H1 (cell line): ENCODE measurements at regions not wholly inside any gene's neighbourhood (a gene's known extent, or its start where the extent isn't known, plus 50 kb on each side); places are given as distances from the start of the nearest gene placed in this dataset.

Experiments
- CTCF ChIA-PET: fragments of 300-600 bp; sonication (Branson Sonifier 250); formaldehyde crosslinking; loops from one replicate; lab custom pipeline; 2021; ENCODE audit not compliant: partially characterized antibody; lab: Charles Lee
- POLR2A ChIA-PET: fragments of 300-600 bp; sonication (Branson Sonifier 250); formaldehyde crosslinking; loops from one replicate; lab custom pipeline; 2021; ENCODE audit warnings: inconsistent platforms; ENCODE audit not compliant: partially characterized antibody; lab: Charles Lee
- DNase-seq, 2 experiments: peaks; one replicate each; pipeline versions ENCODE4 v3.0.0 to v3.0.0-alpha.2; 2010 to 2022; ENCODE audit warnings: low spot score in 2 of 2, low read depth in 1 of 2, mixed read lengths in 1 of 2
- FAIRE-seq: peaks from 2 replicates; lab custom pipeline; 2011; peaks lifted over from hg19 to GRCh38; lab: Jason Lieb, UNC
- H2AFZ ChIP-seq: 2 replicates; pipeline ENCODE4 v1.8.1; 2012; ENCODE audit warnings: low read length, inconsistent platforms
- H2AK5ac ChIP-seq: 2 replicates; pipeline ENCODE4 v1.6.1; 2013; ENCODE audit warnings: low read depth, low read length
- H2BK120ac ChIP-seq: replicated peaks from 2 replicates; pipeline ENCODE3; 2013; ENCODE audit warnings: low read depth, low read length, inconsistent platforms
- H2BK12ac ChIP-seq: 2 replicates; pipeline ENCODE4 v1.6.1; 2013; ENCODE audit warnings: low read depth, low read length
- H2BK15ac ChIP-seq: 2 replicates; pipeline ENCODE4 v1.6.1; 2013; ENCODE audit warnings: low read length
- H2BK20ac ChIP-seq: 2 replicates; pipeline ENCODE4 v1.6.1; 2013; ENCODE audit warnings: low read length
- H2BK5ac ChIP-seq: 2 replicates; pipeline ENCODE4 v1.6.1; 2013; ENCODE audit warnings: low read depth, low read length
- H3K14ac ChIP-seq: 2 replicates; pipeline ENCODE4 v1.6.1; 2013; ENCODE audit warnings: inconsistent platforms; ENCODE audit not compliant: insufficient read length
- H3K18ac ChIP-seq: 2 replicates; pipeline ENCODE4 v1.6.1; 2013; ENCODE audit warnings: low read length; ENCODE audit errors: extremely low read depth
- H3K23ac ChIP-seq: 2 replicates; pipeline ENCODE4 v1.6.1; 2013; ENCODE audit warnings: inconsistent platforms; ENCODE audit not compliant: insufficient read length
- H3K23me2 ChIP-seq: 2 replicates; pipeline ENCODE4 v1.6.1; 2013; ENCODE audit warnings: low read depth, low read length
- H3K27ac ChIP-seq: 2 replicates; pipeline ENCODE4 v1.6.1; 2011; ENCODE audit warnings: low read depth, low read length, inconsistent platforms
- H3K27me3 ChIP-seq, 4 experiments: replicated peaks in 1 of 4; 1 replicate in 1 of 4; 2 replicates in 3 of 4; pipeline versions ENCODE4 v1.6.1 to v1.8.1; 2011 to 2013; ENCODE audit warnings: low read length in 3 of 4, mild to moderate bottlenecking in 3 of 4, inconsistent platforms in 2 of 4, mixed read lengths in 2 of 4, moderate library complexity in 1 of 4; ENCODE audit not compliant: control insufficient read depth in 3 of 4, insufficient read depth in 3 of 4; ENCODE audit errors: extremely low read depth in 1 of 4
- H3K36me3 ChIP-seq, 4 experiments: 2 replicates each; pipeline versions ENCODE4 v1.6.1 to v1.8.1; 2011 to 2013; ENCODE audit warnings: mild to moderate bottlenecking in 4 of 4, low read length in 3 of 4, moderate library complexity in 2 of 4, control low read depth in 1 of 4, inconsistent platforms in 1 of 4; ENCODE audit not compliant: insufficient read depth in 4 of 4, control insufficient read depth in 2 of 4
- H3K4ac ChIP-seq: replicated peaks from 2 replicates; pipeline ENCODE3; 2013; ENCODE audit warnings: low read length, low read depth, mixed read lengths, inconsistent platforms; ENCODE audit not compliant: insufficient read length
- H3K4me1 ChIP-seq, 4 experiments: replicated peaks in 1 of 4; 1 replicate in 1 of 4; 2 replicates in 3 of 4; pipeline versions ENCODE4 v1.6.1 to v1.8.1; 2011 to 2013; ENCODE audit warnings: low read length in 3 of 4, inconsistent platforms in 2 of 4, mixed read lengths in 1 of 4; ENCODE audit not compliant: insufficient read depth in 4 of 4, control insufficient read depth in 3 of 4
- H3K4me2 ChIP-seq, 2 experiments: 2 replicates each; pipeline versions ENCODE4 v1.6.1 to v1.8.1; 2011 to 2013; ENCODE audit warnings: low read depth in 2 of 2, low read length in 2 of 2, control low read depth in 1 of 2, inconsistent platforms in 1 of 2, mild to moderate bottlenecking in 1 of 2; ENCODE audit not compliant: insufficient read depth in 1 of 2
- H3K4me3 ChIP-seq, 4 experiments: fragments of 200-600, 300-600 bp in 1 of 4; sonication (generic), shearing (Covaris generic), sonication (Bioruptor Twin) in 1 of 4; 2 replicates each; pipeline versions ENCODE4 v1.5.1 to v1.8.1; 2011 to 2016; ENCODE audit warnings: low read length in 4 of 4, low read depth in 3 of 4, control low read depth in 2 of 4, inconsistent platforms in 2 of 4, mild to moderate bottlenecking in 2 of 4, mixed read lengths in 1 of 4, moderate library complexity in 1 of 4; ENCODE audit not compliant: insufficient read depth in 2 of 4; ENCODE audit errors: extremely low read depth in 1 of 4
- H3K56ac ChIP-seq: replicated peaks from 2 replicates; pipeline ENCODE3; 2013; ENCODE audit warnings: low read depth, mild to moderate bottlenecking, mixed read lengths, low read length, inconsistent platforms; ENCODE audit not compliant: insufficient read length
- H3K79me1 ChIP-seq: 2 replicates; pipeline ENCODE4 v1.6.1; 2013; ENCODE audit warnings: low read depth, low read length, control low read depth
- H3K79me2 ChIP-seq, 2 experiments: 2 replicates each; pipeline versions ENCODE4 v1.6.1 to v1.8.1; 2012 to 2013; ENCODE audit warnings: low read length in 2 of 2, mild to moderate bottlenecking in 2 of 2, inconsistent platforms in 1 of 2; ENCODE audit not compliant: insufficient read depth in 2 of 2, control insufficient read depth in 1 of 2
- H3K9ac ChIP-seq, 4 experiments: replicated peaks in 1 of 4; 1 replicate in 1 of 4; 2 replicates in 3 of 4; pipeline versions ENCODE4 v1.6.1 to v1.8.1; 2011 to 2013; ENCODE audit warnings: low read depth in 3 of 4, low read length in 3 of 4, control low read depth in 2 of 4, mild to moderate bottlenecking in 2 of 4, moderate library complexity in 2 of 4, inconsistent platforms in 1 of 4; ENCODE audit errors: extremely low read depth in 1 of 4
- H3K9me3 ChIP-seq, 2 experiments: 2 replicates each; pipeline versions ENCODE4 v1.6.1 to v1.8.1; 2012 to 2013; ENCODE audit warnings: mild to moderate bottlenecking in 2 of 2, moderate library complexity in 2 of 2, control low read depth in 1 of 2, inconsistent platforms in 1 of 2, low read depth in 1 of 2, low read length in 1 of 2, mixed read lengths in 1 of 2; ENCODE audit not compliant: insufficient read depth in 2 of 2
- H4K20me1 ChIP-seq, 2 experiments: replicated peaks in 1 of 2; 2 replicates each; pipeline versions ENCODE3 to v1.8.1; 2011 to 2013; ENCODE audit warnings: inconsistent platforms in 2 of 2, low read length in 2 of 2, mild to moderate bottlenecking in 1 of 2; ENCODE audit not compliant: insufficient read depth in 2 of 2, control insufficient read depth in 1 of 2
- H4K5ac ChIP-seq: 2 replicates; pipeline ENCODE4 v1.6.1; 2013; ENCODE audit warnings: low read length, low read depth, mixed read lengths, inconsistent platforms; ENCODE audit not compliant: insufficient read length
- H4K8ac ChIP-seq: 2 replicates; pipeline ENCODE4 v1.8.0; 2013; ENCODE audit warnings: mild to moderate bottlenecking, moderate library complexity, low read length, inconsistent platforms; ENCODE audit not compliant: insufficient read depth; ENCODE audit errors: extremely low read depth
- H4K91ac ChIP-seq: replicated peaks from 2 replicates; pipeline ENCODE3; 2013; ENCODE audit warnings: low read length, mixed read lengths, inconsistent platforms; ENCODE audit not compliant: insufficient read length
- CBX8 ChIP-seq: fragments of 300-800, 300-1000 bp; sonication (generic); IDR thresholded peaks from 2 replicates; pipeline ENCODE4 v1.7.1; 2016; ENCODE audit warnings: low read depth, low read length, borderline replicate concordance
- CHD2 ChIP-seq: IDR thresholded peaks from 2 replicates; pipeline ENCODE4 v1.6.1; 2012; ENCODE audit warnings: low read length, improper control_type of control experiment
- EP300 ChIP-seq, 2 experiments: IDR thresholded peaks; 1 replicate in 1 of 2; 2 replicates in 1 of 2; pipeline ENCODE4 v1.6.1; 2011 to 2012; ENCODE audit warnings: low read depth in 2 of 2, low read length in 2 of 2, mild to moderate bottlenecking in 2 of 2, borderline replicate concordance in 1 of 2, inconsistent platforms in 1 of 2, moderate library complexity in 1 of 2
- FOSL1 ChIP-seq: IDR thresholded peaks from 2 replicates; pipeline ENCODE4 v1.6.1; 2011; ENCODE audit warnings: mild to moderate bottlenecking, low read depth, low read length, moderate library complexity; ENCODE audit not compliant: insufficient read depth
- JUND ChIP-seq: IDR thresholded peaks from 2 replicates; pipeline ENCODE4 v1.6.1; 2011; ENCODE audit warnings: mild to moderate bottlenecking, improper control_type of control experiment, low read length
- KDM5A ChIP-seq: fragments of 200-600 bp; IDR thresholded peaks from 2 replicates; pipeline ENCODE4 v1.7.1; 2012; ENCODE audit warnings: mild to moderate bottlenecking, low read length, inconsistent platforms, mixed read lengths
- RFX5 ChIP-seq: IDR thresholded peaks from 2 replicates; pipeline ENCODE4 v1.6.1; 2011; ENCODE audit warnings: low read depth, low read length, improper control_type of control experiment, borderline replicate concordance
- SIRT6 ChIP-seq: IDR thresholded peaks from one replicate; pipeline ENCODE4 v1.7.1; 2012; ENCODE audit warnings: low read length, inconsistent platforms
- TAF7 ChIP-seq: optimal IDR thresholded peaks from 2 replicates; pipeline ENCODE3; 2011; ENCODE audit warnings: low read depth, mild to moderate bottlenecking, inconsistent platforms, low read length, moderate library complexity, borderline replicate concordance
- WGBS, 2 experiments: shearing (Covaris generic) in 1 of 2; methylation state at CpG; one replicate each; pipeline versions ENCODE4 v1.1.6 to v1.1.7; 2013 to 2015; ENCODE audit warnings: low lambda C conversion rate in 2 of 2, mixed read lengths in 2 of 2, inconsistent platforms in 1 of 2, low coverage in 1 of 2, missing lambda C conversion rate in 1 of 2; ENCODE audit not compliant: insufficient replicate concordance in 2 of 2, insufficient coverage in 1 of 2, insufficient read length in 1 of 2; ENCODE audit errors: extremely low coverage in 1 of 2, missing lambda C conversion rate in 1 of 2; 5-methylcytosine and 5-hydroxymethylcytosine counted together

- no peak overlapping the region for H3K27ac ChIP-seq
- no peaks in the 10 kb centered on the region for H3K79me2 ChIP-seq
- H4K20me1 ChIP-seq = no peaks in the 10 kb centered on the region
- no peaks in the 10 kb centered on the region for H3K36me3 ChIP-seq
- H3K79me1 ChIP-seq = no peaks in the 10 kb centered on the region
- H2BK20ac ChIP-seq = no peak overlapping the region
- WGBS, 2 experiments = 94% methylated on average over 2 of the region's 2 CpGs; no CpG with 5 or more reads in 1 of the 2 experiments
- no peak overlapping the region for H3K9ac ChIP-seq
- H3K4me1 ChIP-seq = no peaks in the 10 kb centered on the region
- H3K27me3 ChIP-seq = no peaks in the 10 kb centered on the region
- no peak overlapping the region for H2BK15ac ChIP-seq
- no peak overlapping the region for H3K4ac ChIP-seq
- no peaks in the 10 kb centered on the region for H3K23me2 ChIP-seq
- no peak overlapping the region for H3K14ac ChIP-seq
- no peak overlapping the region for H3K56ac ChIP-seq
- DNase-seq = no peak
- H2BK5ac ChIP-seq = no peak overlapping the region
- ChIA-PET POLR2A (no interaction called here), CTCF (no interaction called here)
- H3K4me3 ChIP-seq = no peak overlapping the region
- no peak overlapping the region for H3K23ac ChIP-seq
- no peak overlapping the region for H4K5ac ChIP-seq
- no peak for FAIRE-seq
- H4K8ac ChIP-seq = no peak overlapping the region
- H3K4me2 ChIP-seq = no peak overlapping the region
- no peaks in the 10 kb centered on the region for H3K9me3 ChIP-seq
- no peak overlapping the region for H2AFZ ChIP-seq
- no peak overlapping the region for H4K91ac ChIP-seq
- no peak overlapping the region for H2BK12ac ChIP-seq
- H2BK120ac ChIP-seq = no peak overlapping the region
- TF ChIP-seq SIRT6 = no peak
- no peak for TF ChIP-seq TAF7
- no peak for TF ChIP-seq KDM5A
- no peak for TF ChIP-seq RFX5
- no peak for TF ChIP-seq EP300 (IDR thresholded peaks at IDR 0.05; ENCODE audit: borderline replicate concordance in 1 of 2, low read depth in 2 of 2, low read length in 2 of 2)
- no peak for TF ChIP-seq CBX8
- TF ChIP-seq CHD2 = no peak
- TF ChIP-seq JUND = no peak
- TF ChIP-seq FOSL1 = no peak
- H2AK5ac ChIP-seq = no peak overlapping the region
- H3K18ac ChIP-seq = no peak overlapping the region
Measured at GRCh38 chr5:125143011-125143410, 396.6 kb upstream of the ZNF608 start.
